ENCODE measurements at regions not wholly inside any gene's neighbourhood (a gene's known extent, or its start where the extent isn't known, plus 50 kb on each side); places are given as distances from the start of the nearest gene placed in this dataset.

- DNase-seq, result no peak
Observed at GRCh38 chr9:99366183-99366582, 144.1 kb downstream of the SEC61B start.

GRCh38 chr9:99366621-99367020 lies 144.5 kb downstream of the SEC61B start:
- DNase-seq, result no peak

- no peak for DNase-seq
Observed at GRCh38 chr9:99368341-99369326, 146.6 kb downstream of the SEC61B start.

- DNase-seq, result no peak
Observed at GRCh38 chr9:99369327-99369722, 147.2 kb downstream of the SEC61B start.

GRCh38 chr9:99370376-99370775 lies 148.3 kb downstream of the SEC61B start:
- DNase-seq, result no peak

DNA sequence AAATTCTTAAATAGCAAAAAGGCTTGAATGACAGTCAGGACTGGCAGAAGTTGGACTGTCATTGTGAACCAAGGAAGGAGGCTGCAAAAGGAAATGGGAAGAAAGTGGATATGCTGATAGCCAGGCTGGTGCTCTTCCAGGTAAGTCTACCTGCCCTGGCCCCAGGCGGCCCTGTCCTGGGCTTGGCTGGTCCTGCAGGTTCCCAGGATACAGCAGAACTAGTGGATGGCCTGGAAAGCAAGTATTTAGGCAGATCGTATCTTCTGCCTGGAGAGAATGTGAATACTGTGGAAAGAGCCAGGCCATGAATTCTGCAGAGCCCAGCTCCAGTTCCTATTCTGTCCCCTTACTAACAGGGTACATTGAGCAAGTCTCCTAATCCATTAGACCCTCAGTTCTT lies 149.3 kb downstream of the SEC61B start:
- no peak for DNase-seq

DNA sequence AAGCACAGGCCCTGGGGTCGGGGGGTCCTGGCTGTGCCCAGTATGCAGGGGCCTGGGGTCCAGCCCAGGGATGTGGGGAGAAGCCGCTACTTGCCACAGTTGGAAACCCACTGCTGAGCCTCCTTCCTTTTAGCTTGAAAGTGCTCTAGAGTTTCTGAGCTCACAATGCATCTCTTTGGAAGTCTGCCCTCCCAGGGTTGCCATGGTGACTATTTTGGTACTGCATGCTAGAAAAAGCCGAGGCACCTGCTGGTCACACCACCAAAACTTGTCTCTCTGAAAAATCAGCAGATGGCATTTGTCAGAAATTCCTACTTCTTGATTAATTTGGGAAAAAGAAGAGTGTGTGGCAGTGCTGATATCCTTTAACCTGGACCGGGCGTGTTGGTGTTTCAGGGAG lies 151.8 kb downstream of the SEC61B start:
- no peak for DNase-seq

- DNase-seq, result no peak
Observed at GRCh38 chr9:99374793-99375192, 152.7 kb downstream of the SEC61B start.

DNA sequence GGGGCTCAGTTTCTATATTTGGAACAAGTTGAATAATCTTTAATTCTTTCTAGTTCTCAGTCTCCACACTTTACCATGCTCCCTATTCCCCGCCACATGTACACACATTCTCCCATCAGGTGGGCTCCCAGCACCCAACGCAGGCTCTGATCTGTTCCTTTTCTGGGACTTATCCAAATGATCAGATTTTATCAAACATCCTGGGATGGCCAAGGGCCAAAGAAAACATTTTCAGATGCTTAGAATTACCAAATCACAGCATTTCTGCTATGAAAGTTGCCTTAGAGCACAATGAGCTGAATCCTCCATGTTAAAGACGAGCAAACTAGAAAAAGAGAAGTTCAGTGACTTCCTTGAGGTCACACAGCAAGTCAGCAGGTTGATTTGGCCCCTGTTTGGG lies 153.4 kb downstream of the SEC61B start:
- DNase-seq, result no peak

DNA sequence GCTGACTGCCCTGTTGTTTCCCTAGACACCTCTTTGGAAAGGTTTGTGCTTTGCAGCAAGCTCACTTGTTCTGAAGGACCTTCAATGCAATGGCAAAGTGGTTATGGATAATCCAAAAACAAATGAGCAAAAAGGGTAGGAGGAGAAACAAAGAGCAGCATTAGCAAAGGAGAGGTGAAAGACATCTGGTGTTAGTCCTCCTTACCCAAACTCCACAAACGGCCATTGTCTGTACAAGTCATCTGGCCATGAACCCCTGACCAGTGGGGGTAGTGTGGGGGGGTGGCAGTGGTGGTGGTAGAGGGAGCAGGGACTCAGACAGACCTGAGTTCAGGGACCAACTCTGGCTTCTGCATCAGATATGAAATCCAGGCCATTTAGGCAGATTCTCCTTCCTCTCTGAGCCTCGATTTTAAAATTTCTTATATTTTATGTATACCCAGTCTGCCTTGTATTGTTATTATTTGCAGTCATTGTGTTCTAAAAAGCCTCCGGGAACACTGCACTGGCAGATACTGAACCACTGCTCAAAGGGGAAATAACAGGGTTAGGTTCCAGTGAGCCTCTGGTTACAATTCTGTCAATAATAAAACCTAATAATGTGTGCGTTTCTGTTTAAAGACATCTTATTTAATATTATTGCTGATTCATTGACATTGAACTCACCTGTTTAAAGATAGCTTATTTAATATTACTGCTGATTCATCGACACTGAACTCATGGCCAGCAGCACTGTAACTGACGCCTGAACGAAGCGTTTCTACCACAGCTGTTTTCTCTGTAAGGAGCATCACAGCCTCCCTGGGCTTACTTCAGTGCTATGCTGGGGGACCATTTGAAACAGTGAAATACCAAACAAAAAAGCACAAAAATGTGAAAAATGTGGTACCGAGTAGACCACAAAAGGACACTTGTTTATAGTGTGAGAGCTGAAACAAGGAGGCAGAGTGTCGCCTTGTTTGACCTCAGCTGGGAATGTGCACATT lies 156.0 kb downstream of the SEC61B start:
- no peak for DNase-seq

DNA sequence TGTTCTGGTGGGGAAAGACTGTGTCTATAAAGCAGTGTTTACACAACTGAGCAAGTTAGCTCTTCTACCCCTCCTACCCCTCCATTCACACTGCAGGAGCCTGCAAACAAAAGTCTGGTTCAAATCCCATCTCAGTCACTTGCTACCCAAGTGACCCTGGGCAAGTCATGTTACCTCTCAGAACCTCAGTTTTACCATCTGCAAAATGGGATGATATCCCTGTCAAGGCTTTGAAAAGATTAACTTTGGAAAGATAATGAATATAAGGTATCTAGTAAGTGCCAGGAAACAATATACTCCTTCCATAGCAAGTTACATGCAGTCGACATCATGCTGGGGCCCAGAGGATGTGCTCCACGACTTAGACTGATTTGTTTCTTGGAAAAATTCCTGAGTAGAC lies 161.5 kb downstream of the SEC61B start:
- DNase-seq, result no peak

GRCh38 chr9:99385215-99385614 lies 163.1 kb downstream of the SEC61B start:
- no peak for DNase-seq

GRCh38 chr9:99385814-99386279 lies 163.8 kb downstream of the SEC61B start:
- DNase-seq, result no peak

DNA sequence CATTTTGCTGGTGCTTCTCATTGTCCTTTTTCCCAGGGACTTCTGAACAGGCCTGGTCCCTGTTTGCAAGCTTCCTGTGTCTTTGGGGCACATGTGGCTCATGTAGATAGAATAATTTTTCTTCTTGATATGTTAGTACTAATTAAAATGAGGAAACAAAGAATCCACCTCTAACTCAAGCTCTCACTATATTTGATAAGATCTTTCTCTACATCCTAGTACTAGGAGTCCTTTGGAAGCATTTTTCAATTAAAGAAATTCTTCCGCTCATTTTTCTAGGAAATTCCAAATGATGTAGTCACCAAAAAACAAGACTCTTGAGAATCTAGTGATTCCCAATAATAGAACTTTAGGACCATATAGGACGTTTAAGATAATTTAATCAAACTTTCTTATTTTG lies 165.3 kb downstream of the SEC61B start:
- no peak for DNase-seq

GRCh38 chr9:99389087-99390033 lies 167.3 kb downstream of the SEC61B start:
- no peak for DNase-seq

DNA sequence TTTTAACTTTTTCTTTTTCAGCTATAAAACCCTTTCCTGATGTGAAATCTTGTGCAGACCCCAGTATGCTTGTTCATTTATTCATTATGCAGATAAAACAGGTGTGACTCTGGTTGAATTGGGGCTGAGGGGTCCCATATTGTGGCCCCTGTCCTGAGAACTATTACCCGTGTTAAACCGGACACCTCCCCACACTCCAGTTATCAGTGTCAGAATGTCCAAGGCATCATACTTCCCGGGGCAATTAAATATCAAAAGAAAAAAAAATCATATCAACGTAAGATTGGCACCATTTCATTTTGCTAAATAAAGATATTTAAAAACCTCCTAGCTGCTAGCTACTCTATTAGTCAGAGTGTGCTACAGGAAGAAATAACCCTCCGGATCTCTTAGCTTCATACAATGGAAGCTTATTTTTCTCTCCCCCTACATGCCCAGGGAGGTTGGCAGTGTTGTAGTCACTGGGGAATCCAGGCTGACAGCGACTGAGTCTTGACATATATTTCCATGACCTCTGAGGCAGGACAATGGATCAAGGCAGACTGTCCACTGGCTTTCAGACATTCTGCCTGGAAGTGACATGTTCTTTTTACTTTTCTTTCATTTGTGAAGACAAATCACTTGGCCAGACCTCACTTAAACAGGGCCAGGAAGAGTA lies 170.0 kb downstream of the SEC61B start:
- no peak for DNase-seq

- no peak for DNase-seq
Observed at GRCh38 chr9:99392986-99393385, 170.9 kb downstream of the SEC61B start.

DNA sequence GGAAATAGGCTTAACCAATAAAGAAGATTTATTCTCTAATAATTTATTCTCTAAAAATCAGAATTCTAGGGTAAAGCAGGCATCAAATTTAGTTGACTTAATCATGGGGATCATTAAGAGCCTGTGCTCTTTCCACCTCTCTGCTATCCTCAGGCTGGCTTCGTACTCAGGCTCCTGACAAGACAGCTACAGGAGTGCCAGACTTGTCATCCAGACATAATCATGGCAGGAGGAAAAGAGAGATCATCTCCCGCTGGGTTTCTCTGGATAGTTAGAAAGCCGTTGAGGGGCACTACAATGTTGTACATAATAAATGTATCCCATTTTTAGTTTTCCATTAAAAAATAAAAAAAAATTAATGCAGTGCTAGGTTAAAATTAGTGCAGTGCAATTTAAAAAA lies 171.9 kb downstream of the SEC61B start:
- no peak for DNase-seq

DNA sequence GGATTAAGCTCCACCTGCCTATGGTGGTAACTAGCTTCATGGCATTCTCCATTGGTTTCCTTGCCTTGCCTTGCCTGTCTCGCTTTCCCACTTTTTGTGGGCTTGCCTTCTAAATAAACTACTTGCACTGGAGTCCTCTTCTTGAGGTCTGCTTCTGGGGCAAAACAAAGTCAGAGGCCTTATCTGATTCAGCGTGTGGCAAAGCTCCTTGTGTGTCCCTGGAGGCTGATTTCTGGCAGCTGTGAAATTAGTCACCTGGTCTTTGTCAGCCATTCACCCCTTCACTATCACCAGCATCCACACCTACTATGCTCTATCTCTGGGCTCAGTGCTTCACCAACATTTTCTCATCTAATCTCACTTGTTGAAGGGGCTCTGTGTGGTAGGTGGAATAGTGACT lies 176.2 kb downstream of the SEC61B start:
- DNase-seq, result no peak

GRCh38 chr9:99399474-99399873 lies 177.4 kb downstream of the SEC61B start:
- no peak for DNase-seq

- DNase-seq, result no peak
Observed at GRCh38 chr9:99400184-99400731, 178.2 kb downstream of the SEC61B start.

All from T-helper 9 cell (primary cell).